HepG2 (cell line): ENCODE measurements at regions not wholly inside any gene's neighbourhood (a gene's known extent, or its start where the extent isn't known, plus 50 kb on each side); places are given as distances from the start of the nearest gene placed in this dataset.

Experiments
- ATAC-seq: fragments of 200-7000 bp; cut with Tn5 transposase; 3 replicates; pipeline ENCODE4 v1.9.1; 2020; ENCODE audit warnings: mild to moderate bottlenecking, moderate library complexity
- BruUV-seq: library from RNA; stranded (reverse); fragments of 400-500 nt; replicated peaks from 2 replicates; lab custom pipeline; 2021; lab: Mats Ljungman, UMichigan
- CTCF ChIA-PET: fragments of 300-600 bp; formaldehyde crosslinking; extraction: SDS; loops from one replicate; lab custom pipeline; 2021; ENCODE audit warnings: low total read pairs, inconsistent platforms, low intra/inter-chr PET ratio; lab: Yijun Ruan, JAX
- POLR2A ChIA-PET: fragments of 350-600 bp; sonication (Branson Sonifier 250); formaldehyde crosslinking; loops from one replicate; lab custom pipeline; 2020; ENCODE audit warnings: antibody characterized with exemption, inconsistent platforms; lab: Yijun Ruan, JAX
- DNase-seq: peaks from one replicate; pipeline ENCODE4 v3.0.0-alpha.2; 2015; ENCODE audit warnings: low spot score
- FAIRE-seq: peaks from 3 replicates; lab custom pipeline; 2011; peaks lifted over from hg19 to GRCh38; lab: Jason Lieb, UNC
- H2AFZ ChIP-seq: one replicate; pipeline ENCODE4 v1.6.1; 2011; ENCODE audit warnings: low read length, inconsistent platforms
- H3K27ac ChIP-seq: fragments of 300-600 bp; 3 replicates; pipeline ENCODE4 v1.8.0; 2011; ENCODE audit warnings: mixed run types, mild to moderate bottlenecking, mixed read lengths, low read length, inconsistent platforms; ENCODE audit not compliant: insufficient read depth; ENCODE audit errors: extremely low read length
- H3K27me3 ChIP-seq, 2 experiments: fragments of 200-600 bp in 1 of 2; 2 replicates in 1 of 2; 3 replicates in 1 of 2; pipeline versions ENCODE4 v1.6.0 to v1.8.0; 2011; ENCODE audit warnings: low read length in 2 of 2, mild to moderate bottlenecking in 2 of 2, moderate library complexity in 2 of 2, inconsistent platforms in 1 of 2; ENCODE audit not compliant: insufficient read depth in 2 of 2, control insufficient read depth in 1 of 2
- H3K36me3 ChIP-seq, 2 experiments: fragments of 200-600 bp in 1 of 2; replicated peaks in 1 of 2; 2 replicates in 1 of 2; 3 replicates in 1 of 2; pipeline versions ENCODE4 v1.5.1 to v1.8.0; 2011; ENCODE audit warnings: low read length in 2 of 2, inconsistent platforms in 1 of 2; ENCODE audit not compliant: insufficient read depth in 2 of 2, control insufficient read depth in 1 of 2
- H3K4me1 ChIP-seq: 2 replicates; pipeline ENCODE4 v1.5.1; 2012; ENCODE audit warnings: low read length, inconsistent platforms; ENCODE audit not compliant: insufficient read depth
- H3K4me2 ChIP-seq: 2 replicates; pipeline ENCODE4 v1.6.0; 2011; ENCODE audit warnings: low read depth, low read length, inconsistent platforms
- H3K4me3 ChIP-seq, 3 experiments: fragments of 200-600 bp in 1 of 3; sonication (generic), shearing (Covaris generic) in 1 of 3; replicated peaks in 1 of 3; 2 replicates each; pipeline ENCODE4 v1.5.1; 2011 to 2016; ENCODE audit warnings: low read length in 3 of 3, inconsistent platforms in 2 of 3, low read depth in 2 of 3, mild to moderate bottlenecking in 2 of 3, control low read depth in 1 of 3, mixed read lengths in 1 of 3; ENCODE audit not compliant: insufficient read depth in 1 of 3
- H3K79me2 ChIP-seq: one replicate; pipeline ENCODE4 v1.6.1; 2011; ENCODE audit warnings: low read length, inconsistent platforms; ENCODE audit not compliant: insufficient read depth
- H3K9ac ChIP-seq: 2 replicates; pipeline ENCODE4 v1.6.0; 2011; ENCODE audit warnings: mild to moderate bottlenecking, low read depth, low read length, inconsistent platforms; ENCODE audit not compliant: insufficient read depth
- H3K9me3 ChIP-seq: 2 replicates; pipeline ENCODE4 v1.5.1; 2012; ENCODE audit warnings: mild to moderate bottlenecking, low read length
- H4K20me1 ChIP-seq: 2 replicates; pipeline ENCODE4 v1.6.0; 2011; ENCODE audit warnings: inconsistent platforms, mild to moderate bottlenecking, low read length, moderate library complexity; ENCODE audit not compliant: insufficient read depth
- BCL6 ChIP-seq: IDR thresholded peaks from 2 replicates; pipeline ENCODE4 v1.6.1; 2016; ENCODE audit warnings: missing genetic modification reagents, missing compliant biosample characterization
- ELF3 ChIP-seq: IDR thresholded peaks from 2 replicates; pipeline ENCODE4 v1.6.1; 2016; ENCODE audit warnings: missing genetic modification reagents, missing compliant biosample characterization
- FOXO1 ChIP-seq: sonication (generic); formaldehyde crosslinking; IDR thresholded peaks from 2 replicates; pipeline ENCODE4 v1.4.0; 2020; ENCODE audit warnings: missing genetic modification reagents
- GMEB2 ChIP-seq: IDR thresholded peaks from 2 replicates; pipeline ENCODE4 v1.6.1; 2016; ENCODE audit warnings: missing biosample characterization, missing genetic modification reagents, low read depth
- GTF3A ChIP-seq: sonication (generic); formaldehyde crosslinking; conservative IDR thresholded peaks from 2 replicates; pipeline ENCODE4 v1.4.0; 2020; ENCODE audit warnings: mild to moderate bottlenecking, missing genetic modification reagents
- ISX ChIP-seq: sonication (generic); formaldehyde crosslinking; conservative IDR thresholded peaks from 2 replicates; pipeline ENCODE4 v1.5.0; 2020; ENCODE audit warnings: missing genetic modification reagents
- JUND ChIP-seq: sonication (generic); formaldehyde crosslinking; IDR thresholded peaks from 2 replicates; pipeline ENCODE4 v1.8.0; 2022; ENCODE audit warnings: mild to moderate bottlenecking, missing genetic modification reagents
- POGK ChIP-seq: sonication (generic); formaldehyde crosslinking; conservative IDR thresholded peaks from 2 replicates; pipeline ENCODE4 v1.8.0; 2022; ENCODE audit warnings: mild to moderate bottlenecking, moderate library complexity, missing genetic modification reagents
- PPARG ChIP-seq: conservative IDR thresholded peaks from 2 replicates; pipeline ENCODE4 v1.6.1; 2016; ENCODE audit warnings: missing biosample characterization, missing genetic modification reagents
- PRDM4 ChIP-seq: sonication (generic); formaldehyde crosslinking; IDR thresholded peaks from 2 replicates; pipeline ENCODE4 v1.9.0; 2021; ENCODE audit warnings: missing genetic modification reagents, borderline replicate concordance
- SATB2 ChIP-seq: sonication (generic); formaldehyde crosslinking; IDR thresholded peaks from 2 replicates; pipeline ENCODE4 v1.5.0; 2020; ENCODE audit warnings: missing genetic modification reagents
- SP1 ChIP-seq, 2 experiments: fragments of 450-650 bp in 1 of 2; sonication (generic) in 1 of 2; formaldehyde crosslinking in 1 of 2; IDR thresholded peaks; 2 replicates each; pipeline versions ENCODE4 v1.4.0 to v1.6.1; 2016 to 2020; ENCODE audit warnings: missing genetic modification reagents in 1 of 2
- TSC22D2 ChIP-seq: sonication (generic); formaldehyde crosslinking; IDR thresholded peaks from 2 replicates; pipeline ENCODE4 v1.5.1; 2020; ENCODE audit warnings: missing genetic modification reagents, mild to moderate bottlenecking, borderline replicate concordance
- ZMYM2 ChIP-seq: sonication (generic); formaldehyde crosslinking; IDR thresholded peaks from 2 replicates; pipeline ENCODE4 v1.8.0; 2022; ENCODE audit warnings: mild to moderate bottlenecking, missing genetic modification reagents
- ZNF263 ChIP-seq: sonication (generic); formaldehyde crosslinking; IDR thresholded peaks from 2 replicates; pipeline ENCODE4 v1.4.0; 2020; ENCODE audit warnings: missing genetic modification reagents
- ZNF280B ChIP-seq: sonication (generic); formaldehyde crosslinking; IDR thresholded peaks from 2 replicates; pipeline ENCODE4 v1.5.0; 2020; ENCODE audit warnings: missing genetic modification reagents, mild to moderate bottlenecking, borderline replicate concordance
- ZNF496 ChIP-seq: sonication (generic); formaldehyde crosslinking; IDR thresholded peaks from 2 replicates; pipeline ENCODE4 v1.8.1; 2023; ENCODE audit warnings: mild to moderate bottlenecking, moderate library complexity, missing genetic modification reagents; ENCODE audit not compliant: insufficient replicate concordance
- ZNF510 ChIP-seq: sonication (generic); formaldehyde crosslinking; IDR thresholded peaks from 2 replicates; pipeline ENCODE4 v1.4.0; 2020; ENCODE audit warnings: low read depth, mild to moderate bottlenecking, missing genetic modification reagents
- WGBS: methylation state at CpG from one replicate; pipeline ENCODE4 v1.1.6; 2017; ENCODE audit warnings: low lambda C conversion rate; 5-methylcytosine and 5-hydroxymethylcytosine counted together
- in situ Hi-C: cut with HindIII; loops from 2 replicates; pipeline ENCODE4 v1.10.0; 2017; ENCODE audit warnings: low pct_unique_long_range_greater_than_20kb; ENCODE audit not compliant: extremely low pct_ligation_motif_present
- intact Hi-C: fragments of 100-400 bp; cut with micrococcal nuclease; formaldehyde crosslinking; loops from one replicate; pipeline ENCODE4 v1.10.0; 2022; ENCODE audit not compliant: unreplicated experiment

GRCh38 chrX:116339407-116339806 is 97.0 kb upstream of the SLC6A14 start (continued):
- TF ChIP-seq ZNF280B (CRISPR knock-in tag) (no peak), PPARG (CRISPR knock-in tag) (no peak), ZNF263 (CRISPR knock-in tag) (no peak), ZMYM2 (CRISPR knock-in tag) (no peak), FOXO1 (CRISPR knock-in tag) (no peak), ZNF510 (CRISPR knock-in tag) (no peak), ISX (no peak), GTF3A (CRISPR knock-in tag) (no peak), PRDM4 (CRISPR knock-in tag) (no peak), SATB2 (CRISPR knock-in tag) (no peak)
- TF ChIP-seq, all 625 proteins: peak for 0

GRCh38 chrX:116342903-116343302 is 93.5 kb upstream of the SLC6A14 start:
- Histone ChIP-seq H3K9me3 (no peaks in the 10 kb centered on the region), H3K4me2 (no peak overlapping the region), H3K27me3 (no peaks in the 10 kb centered on the region), H2AFZ (no peak overlapping the region), H3K79me2 (no peaks in the 10 kb centered on the region), H3K36me3 (no peaks in the 10 kb centered on the region), H3K27ac (no peak overlapping the region), H4K20me1 (no peaks in the 10 kb centered on the region), H3K4me1 (no peaks in the 10 kb centered on the region), H3K9ac (no peak overlapping the region), H3K4me3 (no peak overlapping the region)
- POLR2A ChIA-PET: no interaction called here
- FAIRE-seq (no peak), ATAC-seq (no peak), DNase-seq (no peak)
- BruUV-seq: no TSS peak
- WGBS: 0% methylated on average over 2 of the region's 4 CpGs
- intact Hi-C loops: no loop called here
- in situ Hi-C loops: no loop called here
- CTCF ChIA-PET: no interaction called here
- TF ChIP-seq POGK (no peak), SATB2 (CRISPR knock-in tag) (no peak), JUND (no peak), BCL6 (no peak), SP1 (IDR thresholded peaks at IDR 0.05) (no peak), SP1 (CRISPR knock-in tag; IDR thresholded peaks at IDR 0.05) (no peak), ELF3 (CRISPR knock-in tag) (no peak), TSC22D2 (CRISPR knock-in tag) (no peak), GMEB2 (CRISPR knock-in tag) (no peak), ZNF496 (no peak)
